SK-N-DZ (cell line): ENCODE measurements at regions not wholly inside any gene's neighbourhood (a gene's known extent, or its start where the extent isn't known, plus 50 kb on each side); places are given as distances from the start of the nearest gene placed in this dataset.
"Not testable (repeated sequence)": the region's sequence is repeated elsewhere in the genome, so short reads cannot be mapped to it uniquely, and the experiment has no call there.

Experiments used
- DNase-seq: peaks from one replicate; pipeline ENCODE4 v3.0.0-alpha.2; 2015; ENCODE audit warnings: low spot score

DNA sequence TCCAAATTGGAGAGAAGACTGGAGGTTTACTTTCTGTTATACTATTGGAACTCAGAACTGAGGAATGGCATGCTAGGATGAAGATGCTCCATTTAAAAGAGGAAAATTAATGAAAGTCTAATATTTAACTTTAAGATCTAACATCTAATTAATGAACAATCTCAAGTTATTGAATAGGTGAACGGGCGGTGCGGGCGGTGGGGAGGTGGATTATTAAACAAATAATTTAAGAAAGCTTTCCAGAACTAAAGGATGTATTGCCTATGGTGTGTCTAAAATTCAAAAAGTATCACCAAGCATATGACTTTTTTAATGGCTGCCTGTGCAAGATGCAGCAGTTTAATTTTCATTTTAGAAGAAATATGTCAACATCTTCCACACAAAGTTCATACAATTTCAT, 1747.1 kb upstream of the SEL1L start:
- no peak for DNase-seq

DNA sequence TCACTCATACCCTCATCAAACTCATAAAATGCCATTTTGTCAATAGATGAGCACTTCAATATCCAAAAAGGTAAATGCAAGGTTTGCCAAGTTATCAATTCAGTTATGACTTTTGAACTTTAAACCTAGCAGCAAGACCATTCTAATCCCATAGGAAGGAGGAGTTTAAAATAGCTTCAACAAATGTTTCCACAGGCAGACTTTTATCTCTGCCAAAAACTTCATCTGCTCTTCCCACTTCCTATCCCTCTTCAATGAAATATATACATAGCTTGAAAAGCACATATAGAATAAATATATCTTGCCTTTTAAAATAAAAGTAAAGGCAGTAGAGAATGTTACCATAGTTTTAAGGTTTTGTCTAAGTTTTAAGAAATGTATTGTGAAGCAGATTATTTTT, 1749.1 kb upstream of the SEL1L start:
- DNase-seq: no peak

DNA sequence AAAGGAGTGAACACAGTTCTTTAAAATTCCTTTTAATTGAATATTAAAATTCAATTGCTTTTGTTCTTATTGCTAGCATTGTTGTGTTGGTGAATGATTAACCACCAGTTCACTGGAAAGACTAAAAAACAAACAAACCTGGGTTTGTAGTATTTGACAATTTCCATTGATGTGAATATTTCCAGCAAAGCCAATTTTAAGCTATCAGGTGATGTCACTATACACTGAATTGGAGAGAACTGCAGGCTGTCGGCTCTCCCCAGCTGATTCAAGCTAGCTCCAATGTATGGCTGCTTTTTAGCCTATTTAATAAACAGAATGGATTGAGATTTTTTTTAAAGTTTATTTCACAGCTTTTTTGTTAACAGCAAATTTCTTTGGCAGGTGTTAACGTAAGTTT, 1753.6 kb upstream of the SEL1L start:
- DNase-seq: no peak

DNA sequence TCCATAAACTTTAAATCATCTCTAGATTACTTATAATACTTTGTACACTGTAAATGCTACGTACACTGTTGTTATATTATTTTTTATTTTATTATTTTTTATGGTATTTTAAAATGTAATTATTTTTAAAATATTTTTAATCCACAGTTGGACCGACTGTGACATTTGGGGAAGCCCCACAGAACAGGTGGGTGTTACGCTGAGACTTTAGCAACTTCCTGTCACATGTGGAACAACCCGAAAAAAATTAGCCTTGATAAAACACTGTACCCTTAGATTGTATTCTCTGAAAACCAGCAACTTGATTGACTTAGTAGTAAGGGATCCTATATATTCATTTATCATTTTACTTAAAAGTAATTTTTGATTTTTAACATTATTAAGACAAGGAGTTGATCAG, 1755.7 kb upstream of the SEL1L start:
- no peak for DNase-seq

DNA sequence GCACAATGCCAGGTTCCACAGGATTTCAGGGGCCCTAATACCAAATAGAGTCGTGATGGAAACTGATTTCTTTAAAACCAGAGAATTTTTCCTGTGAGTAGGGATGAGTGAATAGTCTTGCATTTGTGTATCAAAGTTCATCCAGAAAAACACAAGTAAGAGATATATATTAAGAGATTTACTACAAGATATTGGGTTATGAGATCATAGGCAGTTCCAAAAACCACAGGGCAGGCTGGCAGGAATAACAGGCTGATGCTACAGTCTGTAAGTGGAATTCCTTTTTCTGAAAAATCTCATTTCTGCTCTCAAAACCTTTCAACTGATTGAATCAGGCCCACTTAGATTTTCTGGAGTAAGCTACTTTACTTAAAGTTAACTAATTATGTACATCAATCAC, 1756.2 kb upstream of the SEL1L start:
- peak; percentile 16 for DNase-seq

DNA sequence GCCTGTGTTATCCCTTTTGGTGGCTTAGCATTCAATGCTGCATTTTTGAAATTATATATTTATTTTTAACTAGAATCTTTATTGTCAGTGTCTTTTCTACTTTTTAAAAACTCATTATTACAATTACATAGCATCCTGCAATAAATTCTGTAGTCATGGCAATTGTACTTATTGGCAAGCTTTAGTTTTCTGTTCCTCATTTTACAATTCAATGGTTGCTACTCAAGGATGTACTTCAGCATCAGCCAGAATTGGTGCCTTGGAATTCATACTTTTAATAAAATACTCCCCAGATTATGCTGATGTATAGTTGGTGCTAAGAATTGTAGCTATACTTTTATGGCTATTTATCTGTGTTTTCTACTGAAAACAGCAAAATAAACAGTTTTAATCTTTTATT, 1756.8 kb upstream of the SEL1L start:
- DNase-seq: no peak

DNA sequence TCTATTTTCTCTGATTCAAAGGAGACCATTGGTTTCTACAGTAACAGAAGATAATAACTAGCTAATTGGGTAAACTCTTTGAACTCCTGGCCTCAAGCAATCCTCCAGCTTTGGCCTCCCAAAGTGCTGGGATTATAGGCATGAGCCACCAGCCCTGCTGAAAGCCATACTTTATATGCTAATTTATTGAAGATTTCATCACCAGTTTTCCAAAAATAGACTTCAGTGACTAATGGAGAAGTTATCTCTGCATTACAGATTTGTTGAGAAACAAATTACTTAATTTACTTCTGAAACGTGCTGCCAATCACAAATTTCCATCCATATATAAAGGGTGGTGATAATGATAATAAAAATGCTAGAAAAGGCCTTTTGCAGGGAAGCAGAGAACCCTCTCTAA, 1758.1 kb upstream of the SEL1L start:
- no peak for DNase-seq

DNA sequence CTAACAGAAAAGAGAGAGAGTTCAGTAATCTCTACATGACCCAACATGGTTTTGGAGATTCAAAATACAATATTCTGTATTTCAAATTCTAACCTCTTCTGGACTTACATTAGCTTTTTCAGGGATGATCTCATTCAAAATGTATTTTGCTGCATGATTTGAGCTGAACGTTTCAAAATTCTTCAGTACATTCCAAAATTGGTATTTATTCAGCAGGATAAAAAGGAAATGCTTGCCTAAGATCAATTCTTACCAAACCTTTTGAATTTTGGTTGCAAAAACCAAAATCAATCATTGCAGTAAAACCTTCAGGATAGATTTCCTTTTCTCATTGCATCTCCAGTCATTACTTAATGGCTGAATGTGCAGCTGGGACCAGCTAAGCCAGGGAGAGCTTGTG, 1761.3 kb upstream of the SEL1L start:
- DNase-seq: no peak

DNA sequence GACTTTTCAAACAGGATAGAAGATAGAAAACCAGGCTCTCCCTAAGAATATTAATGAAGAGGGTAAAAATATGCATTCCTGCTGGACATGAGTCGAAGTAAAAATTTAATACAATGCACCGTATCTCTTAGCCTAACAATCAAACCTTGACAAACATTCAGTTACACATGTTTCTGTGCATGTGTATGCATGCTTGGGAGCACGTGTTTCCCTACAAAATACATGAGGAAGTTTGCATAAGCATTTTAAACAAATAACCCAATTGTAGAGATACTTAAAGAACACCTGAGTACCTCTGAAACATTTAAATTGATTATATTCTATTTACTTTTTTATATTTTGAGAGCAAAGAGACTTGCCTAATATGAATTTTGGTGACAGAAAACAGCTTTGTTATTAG, 1763.7 kb upstream of the SEL1L start:
- no peak for DNase-seq

DNA sequence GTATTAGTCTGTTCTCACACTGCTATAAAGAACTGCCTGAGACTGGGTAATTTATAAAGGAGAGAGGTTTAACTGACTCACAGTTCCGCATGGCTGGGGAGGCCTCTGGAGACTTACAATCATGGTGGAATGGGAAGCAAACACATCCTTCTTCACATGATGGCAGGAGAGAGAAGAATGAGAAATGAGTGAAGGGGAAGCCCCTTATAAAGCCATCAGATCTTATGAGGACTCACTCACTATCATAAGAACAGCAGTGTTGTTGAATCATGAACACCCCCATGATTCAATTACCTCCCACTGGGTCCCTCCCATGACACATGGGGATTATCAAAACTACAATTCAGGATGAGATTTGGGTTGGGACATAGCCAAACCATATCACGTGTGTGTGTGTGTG, 1764.4 kb upstream of the SEL1L start:
- not testable (repeated sequence) for DNase-seq

DNA sequence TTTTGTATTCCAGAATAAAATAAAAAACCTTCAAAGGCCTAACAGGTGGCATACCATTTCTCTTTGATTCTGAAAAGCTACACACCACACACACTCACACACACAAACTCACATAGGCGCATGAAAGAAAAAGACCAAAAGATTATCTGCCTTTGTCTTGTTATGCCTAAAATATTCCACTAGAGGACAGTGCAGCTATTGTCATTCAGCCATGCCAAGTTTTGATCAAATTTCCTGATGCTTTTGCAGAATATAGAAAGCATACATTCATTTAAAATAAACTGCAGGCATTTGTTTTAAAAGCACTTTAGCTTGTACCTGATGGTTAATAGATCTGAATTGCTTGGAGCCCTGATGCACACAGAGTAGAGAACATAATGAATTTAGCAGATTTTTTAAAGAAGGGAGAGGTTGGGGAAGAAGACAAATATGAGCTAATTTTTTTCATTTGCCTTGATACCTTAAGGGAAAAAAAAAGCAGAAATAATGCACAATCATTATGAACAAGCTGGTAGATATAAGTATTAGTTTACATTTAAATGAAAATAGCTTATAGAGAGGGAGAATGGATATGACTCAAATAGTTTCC, 1766.9 kb upstream of the SEL1L start:
- DNase-seq: peak; percentile 47

DNA sequence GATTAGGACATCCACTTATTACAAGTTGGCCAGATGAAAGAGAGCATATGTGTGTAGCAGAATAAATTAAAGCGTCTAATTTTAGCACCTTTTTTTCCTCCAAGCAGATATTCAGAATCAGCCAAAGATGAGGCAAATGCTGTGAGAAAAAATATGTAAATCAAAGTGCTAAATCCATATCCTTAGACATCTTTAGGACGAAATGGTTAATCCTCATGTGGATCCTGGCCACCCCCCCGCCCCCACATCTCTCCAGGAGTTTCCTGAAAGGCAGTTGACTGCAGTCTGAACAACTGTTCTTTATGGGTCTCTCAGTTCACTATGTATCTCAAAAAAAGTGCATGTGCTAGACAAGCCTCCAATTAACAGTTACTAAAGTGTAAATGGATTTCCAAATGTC, 1768.1 kb upstream of the SEL1L start:
- DNase-seq: no peak

DNA sequence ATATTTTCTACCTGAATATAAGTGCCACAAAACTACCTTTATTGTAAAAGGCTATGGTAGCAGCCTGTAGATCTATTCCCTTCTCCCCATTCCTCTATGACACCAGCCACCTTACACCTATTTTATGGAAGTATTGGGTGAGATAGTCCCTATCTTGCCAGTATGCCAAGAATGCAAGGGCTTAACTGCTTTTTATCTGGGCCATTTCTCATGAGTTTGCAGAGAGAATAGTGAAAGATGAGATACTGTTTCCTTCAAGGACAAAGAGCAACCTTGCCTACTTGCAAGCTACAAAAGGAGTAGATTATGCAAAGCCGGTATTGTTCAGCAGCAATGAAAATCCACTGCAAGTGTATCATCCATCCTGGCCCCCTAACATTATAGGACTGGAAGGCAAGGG, 1775.6 kb upstream of the SEL1L start:
- DNase-seq: no peak

DNA sequence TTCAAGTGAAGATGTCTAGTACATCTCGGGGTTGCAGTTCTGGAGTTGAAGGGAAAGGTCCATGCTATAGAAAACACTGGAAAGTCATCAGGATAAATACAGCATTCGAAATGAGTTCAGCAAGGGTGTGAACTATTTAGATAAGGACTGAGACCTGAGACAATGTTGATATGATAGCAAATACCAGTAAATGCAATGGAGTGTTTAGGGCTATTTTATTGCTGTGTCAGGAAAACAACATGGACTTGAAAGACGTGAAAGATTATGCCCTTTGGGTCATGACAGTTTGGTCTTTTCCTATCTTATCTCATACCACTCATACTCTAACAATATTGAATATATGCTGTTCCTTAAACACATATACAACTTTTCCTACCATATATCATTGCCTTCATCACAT, 1776.2 kb upstream of the SEL1L start:
- no peak for DNase-seq

DNA sequence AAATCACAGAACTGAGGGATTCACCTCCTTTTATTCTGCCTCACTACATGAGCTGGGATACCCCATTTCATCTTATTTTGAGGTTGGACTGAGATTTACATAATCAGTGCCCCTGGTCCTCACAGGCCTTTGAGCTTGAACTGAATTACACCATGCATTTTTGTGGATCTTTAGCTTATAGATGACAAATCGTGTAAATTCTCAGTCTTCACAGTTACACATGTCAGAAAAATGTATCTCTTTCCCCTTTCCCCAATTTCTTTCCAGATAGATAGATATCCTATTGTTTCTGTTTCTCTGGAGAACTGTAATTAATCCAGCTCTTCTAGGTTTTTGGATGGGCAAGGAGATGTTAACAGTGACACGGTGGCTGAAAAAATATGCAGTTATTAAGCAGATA, 1778.9 kb upstream of the SEL1L start:
- no peak for DNase-seq

DNA sequence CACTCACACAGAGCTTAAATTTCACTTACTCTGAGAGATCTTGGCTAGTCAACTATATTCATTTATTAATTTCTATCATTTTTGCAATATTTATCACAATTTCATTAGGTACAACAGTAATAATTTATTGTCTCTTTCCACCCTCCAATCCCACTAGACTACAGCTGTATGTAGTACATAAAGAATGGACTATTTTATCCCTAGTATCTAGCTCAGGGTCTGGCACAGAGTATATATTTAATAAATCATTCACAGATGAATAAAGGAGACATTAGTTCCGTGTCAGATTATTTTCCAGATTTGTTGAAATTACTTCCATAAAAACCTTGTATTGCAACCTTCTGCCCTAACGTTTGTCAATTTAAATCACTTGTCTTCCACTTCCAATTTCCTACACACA, 1781.1 kb upstream of the SEL1L start:
- no peak for DNase-seq

DNA sequence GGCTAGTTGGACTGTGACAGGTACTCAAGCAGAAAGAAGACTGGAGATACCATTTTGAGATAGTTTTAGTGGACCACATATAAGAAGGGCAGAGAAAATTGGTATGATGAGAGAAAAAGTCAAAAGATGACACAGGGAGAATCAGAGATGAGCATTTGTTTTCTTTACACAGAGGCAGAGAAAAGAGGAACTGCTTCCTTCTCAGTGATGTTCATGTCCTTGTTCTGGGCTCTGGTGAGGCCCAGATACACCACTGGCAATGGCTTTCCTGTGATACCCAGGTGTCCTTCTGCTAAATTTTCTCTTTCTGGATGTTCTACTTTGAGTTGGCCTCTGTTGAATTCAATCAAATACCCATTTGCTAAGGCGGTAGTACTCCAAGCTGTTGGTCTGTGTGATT, 1782.7 kb upstream of the SEL1L start:
- DNase-seq: no peak

DNA sequence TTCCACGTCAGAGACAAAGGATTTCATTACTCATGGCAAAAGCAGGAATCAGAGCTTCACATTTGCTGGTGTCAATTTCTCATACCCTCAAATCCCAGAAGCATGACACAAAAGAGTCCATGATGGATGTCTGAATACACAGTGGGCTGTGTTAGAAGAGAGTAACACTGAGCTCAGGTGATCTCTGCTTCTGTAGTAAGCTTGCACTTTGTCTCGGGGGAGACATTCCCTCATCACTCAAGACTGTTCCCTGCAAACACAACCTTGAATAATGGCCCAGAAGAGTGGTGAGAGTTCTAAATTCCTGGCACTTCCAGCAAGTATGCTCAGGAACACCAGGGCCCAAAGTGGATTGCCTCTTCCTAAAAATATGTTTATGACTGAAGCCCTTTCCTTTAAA, 1787.2 kb upstream of the SEL1L start:
- DNase-seq: no peak

DNA sequence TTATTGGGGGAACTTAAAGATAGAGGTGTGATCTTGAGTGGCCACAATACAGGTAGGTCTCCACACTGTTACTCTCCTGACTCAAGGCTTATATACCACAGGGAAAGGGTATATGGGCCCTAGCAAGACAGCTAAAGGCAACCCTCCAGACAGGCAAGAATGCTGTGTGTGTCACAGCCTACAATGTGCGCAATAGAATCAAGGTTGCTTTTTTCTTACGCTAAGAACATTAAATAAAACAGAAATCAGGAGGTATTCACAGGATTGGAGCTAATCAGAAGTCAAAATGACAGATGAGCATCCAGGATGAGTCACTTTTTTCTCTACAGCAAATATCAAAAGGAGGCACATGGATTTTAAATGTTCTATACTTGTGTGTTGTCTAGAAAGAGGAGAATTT, 1797.9 kb upstream of the SEL1L start:
- DNase-seq: no peak

DNA sequence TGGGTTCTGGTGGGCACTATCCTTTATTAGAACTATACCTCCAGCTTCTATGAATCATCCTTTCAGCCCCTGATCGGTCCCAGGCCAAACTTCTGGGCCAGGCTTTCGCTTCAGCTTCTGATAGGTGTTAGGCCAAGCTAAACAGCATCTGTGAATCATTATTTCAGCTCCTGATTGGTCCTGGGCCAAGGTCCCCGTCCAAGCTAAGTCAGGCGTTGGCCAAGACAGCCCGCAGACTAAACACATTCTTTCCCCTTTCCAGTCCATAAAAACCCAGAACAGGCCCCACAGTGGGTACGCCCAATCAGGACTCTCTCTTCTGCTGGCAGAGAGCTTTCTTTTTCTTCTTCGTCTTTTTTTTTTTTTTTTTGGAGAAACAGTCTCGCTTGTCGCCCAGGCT, 1808.9 kb upstream of the SEL1L start:
- no peak for DNase-seq

DNA sequence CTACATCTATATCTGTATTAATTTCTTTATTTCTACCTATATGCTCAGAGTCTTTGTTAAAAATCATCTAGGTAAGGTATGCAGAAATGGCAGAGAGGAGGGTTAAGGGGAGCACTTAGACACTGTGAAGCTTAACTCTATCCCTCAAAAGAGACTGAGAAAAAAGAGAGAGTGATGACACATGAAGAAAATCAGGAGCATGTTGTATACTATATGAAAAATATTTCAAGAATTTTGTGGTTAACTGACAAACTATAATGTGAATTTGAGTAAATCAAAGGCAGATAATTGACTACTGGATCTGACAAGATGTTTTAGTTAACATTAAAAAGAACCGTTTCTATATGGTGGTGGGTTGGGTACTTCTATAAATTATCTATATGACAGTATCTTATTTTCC, 1814.2 kb upstream of the SEL1L start:
- no peak for DNase-seq

DNA sequence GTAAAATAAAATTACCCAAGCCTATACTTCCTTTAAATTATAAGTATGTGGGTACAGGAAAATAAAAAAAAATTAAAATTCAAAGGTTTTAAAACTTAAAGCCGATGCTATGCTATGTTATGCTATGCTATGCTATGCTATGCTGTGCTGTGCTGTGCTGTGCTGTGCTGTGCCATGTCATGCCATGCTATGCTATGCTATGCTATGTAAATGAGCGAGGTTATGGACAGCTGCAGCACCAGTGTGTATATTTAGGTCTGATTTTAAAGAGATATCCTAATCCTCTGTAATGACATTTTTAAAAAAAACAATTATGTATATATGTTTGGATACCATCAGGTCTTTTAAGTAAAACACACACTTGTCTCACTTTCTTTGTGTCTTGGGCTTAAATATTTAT, 1822.0 kb upstream of the SEL1L start:
- DNase-seq: no peak

DNA sequence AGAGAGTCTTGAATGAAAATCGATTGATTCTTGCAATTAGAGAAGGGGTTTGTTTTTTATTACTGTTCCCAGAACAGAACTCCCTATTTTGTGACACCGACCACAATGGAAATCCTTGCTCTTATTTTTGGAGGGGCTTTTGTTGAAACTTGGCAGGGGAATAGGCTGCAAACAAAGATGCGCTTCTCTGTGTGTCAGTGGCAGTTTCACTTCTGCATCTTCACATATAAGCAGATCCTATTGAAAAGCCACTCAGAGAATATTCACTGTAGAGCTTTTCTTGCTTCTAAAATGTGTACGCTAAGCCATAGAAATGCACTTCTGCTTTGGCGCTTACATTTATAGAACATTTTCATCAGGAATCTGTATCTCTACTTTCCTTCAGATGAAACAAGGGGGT, 1822.4 kb upstream of the SEL1L start:
- no peak for DNase-seq

DNA sequence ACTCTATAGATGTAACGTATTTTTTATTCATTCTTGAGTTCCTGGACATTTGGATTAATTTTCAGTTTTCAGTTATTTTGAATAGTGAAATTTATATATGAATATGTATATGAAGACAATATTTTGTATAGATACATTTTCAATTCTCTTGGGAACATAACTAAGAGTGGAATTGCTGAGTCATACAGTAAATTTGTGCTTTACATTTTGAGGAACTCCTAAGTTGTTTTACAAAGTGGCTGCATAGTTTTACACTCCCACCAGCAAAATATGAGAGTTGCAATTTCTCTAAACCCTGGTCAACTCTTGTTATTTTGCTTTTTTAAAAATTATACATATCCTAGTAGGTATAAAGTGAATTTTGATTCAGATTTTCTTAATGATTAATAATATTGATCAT, 1838.6 kb upstream of the SEL1L start:
- DNase-seq: no peak

DNA sequence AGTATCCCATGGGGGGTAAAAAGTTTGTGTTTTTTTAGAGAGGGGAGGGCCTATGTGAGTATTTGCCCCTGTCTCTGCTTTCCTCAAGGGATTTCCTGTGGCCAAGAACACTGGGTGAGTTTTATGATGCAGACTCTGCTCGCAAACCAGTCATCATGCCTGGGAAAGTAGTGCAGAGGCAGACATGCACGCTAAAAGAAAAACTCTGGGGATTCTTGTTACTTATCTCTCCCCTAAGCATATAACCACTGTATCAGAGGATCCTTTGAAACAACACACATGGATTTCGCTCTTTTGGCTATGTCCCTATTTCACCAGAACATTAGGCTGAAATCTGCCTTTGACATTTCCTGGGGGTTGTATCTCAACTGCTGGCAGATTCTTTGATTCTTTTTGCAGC, 1845.8 kb upstream of the SEL1L start:
- DNase-seq: no peak
